H1 (cell line): ENCODE measurements at regions not wholly inside any gene's neighbourhood (a gene's known extent, or its start where the extent isn't known, plus 50 kb on each side); places are given as distances from the start of the nearest gene placed in this dataset.

Experiments
- CTCF ChIA-PET: fragments of 300-600 bp; sonication (Branson Sonifier 250); formaldehyde crosslinking; loops from one replicate; lab custom pipeline; 2021; ENCODE audit not compliant: partially characterized antibody; lab: Charles Lee
- POLR2A ChIA-PET: fragments of 300-600 bp; sonication (Branson Sonifier 250); formaldehyde crosslinking; loops from one replicate; lab custom pipeline; 2021; ENCODE audit warnings: inconsistent platforms; ENCODE audit not compliant: partially characterized antibody; lab: Charles Lee
- DNase-seq, 2 experiments: peaks; one replicate each; pipeline versions ENCODE4 v3.0.0 to v3.0.0-alpha.2; 2010 to 2022; ENCODE audit warnings: low spot score in 2 of 2, low read depth in 1 of 2, mixed read lengths in 1 of 2
- FAIRE-seq: peaks from 2 replicates; lab custom pipeline; 2011; peaks lifted over from hg19 to GRCh38; lab: Jason Lieb, UNC
- H2AFZ ChIP-seq: 2 replicates; pipeline ENCODE4 v1.8.1; 2012; ENCODE audit warnings: low read length, inconsistent platforms
- H2AK5ac ChIP-seq: 2 replicates; pipeline ENCODE4 v1.6.1; 2013; ENCODE audit warnings: low read depth, low read length
- H2BK120ac ChIP-seq: replicated peaks from 2 replicates; pipeline ENCODE3; 2013; ENCODE audit warnings: low read depth, low read length, inconsistent platforms
- H2BK12ac ChIP-seq: 2 replicates; pipeline ENCODE4 v1.6.1; 2013; ENCODE audit warnings: low read depth, low read length
- H2BK15ac ChIP-seq: 2 replicates; pipeline ENCODE4 v1.6.1; 2013; ENCODE audit warnings: low read length
- H2BK20ac ChIP-seq: 2 replicates; pipeline ENCODE4 v1.6.1; 2013; ENCODE audit warnings: low read length
- H2BK5ac ChIP-seq: 2 replicates; pipeline ENCODE4 v1.6.1; 2013; ENCODE audit warnings: low read depth, low read length
- H3K14ac ChIP-seq: 2 replicates; pipeline ENCODE4 v1.6.1; 2013; ENCODE audit warnings: inconsistent platforms; ENCODE audit not compliant: insufficient read length
- H3K18ac ChIP-seq: 2 replicates; pipeline ENCODE4 v1.6.1; 2013; ENCODE audit warnings: low read length; ENCODE audit errors: extremely low read depth
- H3K23ac ChIP-seq: 2 replicates; pipeline ENCODE4 v1.6.1; 2013; ENCODE audit warnings: inconsistent platforms; ENCODE audit not compliant: insufficient read length
- H3K23me2 ChIP-seq: 2 replicates; pipeline ENCODE4 v1.6.1; 2013; ENCODE audit warnings: low read depth, low read length
- H3K27ac ChIP-seq: 2 replicates; pipeline ENCODE4 v1.6.1; 2011; ENCODE audit warnings: low read depth, low read length, inconsistent platforms
- H3K27me3 ChIP-seq, 4 experiments: replicated peaks in 1 of 4; 1 replicate in 1 of 4; 2 replicates in 3 of 4; pipeline versions ENCODE4 v1.6.1 to v1.8.1; 2011 to 2013; ENCODE audit warnings: low read length in 3 of 4, mild to moderate bottlenecking in 3 of 4, inconsistent platforms in 2 of 4, mixed read lengths in 2 of 4, moderate library complexity in 1 of 4; ENCODE audit not compliant: control insufficient read depth in 3 of 4, insufficient read depth in 3 of 4; ENCODE audit errors: extremely low read depth in 1 of 4
- H3K36me3 ChIP-seq, 4 experiments: 2 replicates each; pipeline versions ENCODE4 v1.6.1 to v1.8.1; 2011 to 2013; ENCODE audit warnings: mild to moderate bottlenecking in 4 of 4, low read length in 3 of 4, moderate library complexity in 2 of 4, control low read depth in 1 of 4, inconsistent platforms in 1 of 4; ENCODE audit not compliant: insufficient read depth in 4 of 4, control insufficient read depth in 2 of 4
- H3K4ac ChIP-seq: replicated peaks from 2 replicates; pipeline ENCODE3; 2013; ENCODE audit warnings: low read length, low read depth, mixed read lengths, inconsistent platforms; ENCODE audit not compliant: insufficient read length
- H3K4me1 ChIP-seq, 4 experiments: replicated peaks in 1 of 4; 1 replicate in 1 of 4; 2 replicates in 3 of 4; pipeline versions ENCODE4 v1.6.1 to v1.8.1; 2011 to 2013; ENCODE audit warnings: low read length in 3 of 4, inconsistent platforms in 2 of 4, mixed read lengths in 1 of 4; ENCODE audit not compliant: insufficient read depth in 4 of 4, control insufficient read depth in 3 of 4
- H3K4me2 ChIP-seq, 2 experiments: 2 replicates each; pipeline versions ENCODE4 v1.6.1 to v1.8.1; 2011 to 2013; ENCODE audit warnings: low read depth in 2 of 2, low read length in 2 of 2, control low read depth in 1 of 2, inconsistent platforms in 1 of 2, mild to moderate bottlenecking in 1 of 2; ENCODE audit not compliant: insufficient read depth in 1 of 2
- H3K4me3 ChIP-seq, 4 experiments: fragments of 200-600, 300-600 bp in 1 of 4; sonication (generic), shearing (Covaris generic), sonication (Bioruptor Twin) in 1 of 4; 2 replicates each; pipeline versions ENCODE4 v1.5.1 to v1.8.1; 2011 to 2016; ENCODE audit warnings: low read length in 4 of 4, low read depth in 3 of 4, control low read depth in 2 of 4, inconsistent platforms in 2 of 4, mild to moderate bottlenecking in 2 of 4, mixed read lengths in 1 of 4, moderate library complexity in 1 of 4; ENCODE audit not compliant: insufficient read depth in 2 of 4; ENCODE audit errors: extremely low read depth in 1 of 4
- H3K56ac ChIP-seq: replicated peaks from 2 replicates; pipeline ENCODE3; 2013; ENCODE audit warnings: low read depth, mild to moderate bottlenecking, mixed read lengths, low read length, inconsistent platforms; ENCODE audit not compliant: insufficient read length
- H3K79me1 ChIP-seq: 2 replicates; pipeline ENCODE4 v1.6.1; 2013; ENCODE audit warnings: low read depth, low read length, control low read depth
- H3K79me2 ChIP-seq, 2 experiments: 2 replicates each; pipeline versions ENCODE4 v1.6.1 to v1.8.1; 2012 to 2013; ENCODE audit warnings: low read length in 2 of 2, mild to moderate bottlenecking in 2 of 2, inconsistent platforms in 1 of 2; ENCODE audit not compliant: insufficient read depth in 2 of 2, control insufficient read depth in 1 of 2
- H3K9ac ChIP-seq, 4 experiments: replicated peaks in 1 of 4; 1 replicate in 1 of 4; 2 replicates in 3 of 4; pipeline versions ENCODE4 v1.6.1 to v1.8.1; 2011 to 2013; ENCODE audit warnings: low read depth in 3 of 4, low read length in 3 of 4, control low read depth in 2 of 4, mild to moderate bottlenecking in 2 of 4, moderate library complexity in 2 of 4, inconsistent platforms in 1 of 4; ENCODE audit errors: extremely low read depth in 1 of 4
- H3K9me3 ChIP-seq, 2 experiments: 2 replicates each; pipeline versions ENCODE4 v1.6.1 to v1.8.1; 2012 to 2013; ENCODE audit warnings: mild to moderate bottlenecking in 2 of 2, moderate library complexity in 2 of 2, control low read depth in 1 of 2, inconsistent platforms in 1 of 2, low read depth in 1 of 2, low read length in 1 of 2, mixed read lengths in 1 of 2; ENCODE audit not compliant: insufficient read depth in 2 of 2
- H4K20me1 ChIP-seq, 2 experiments: replicated peaks in 1 of 2; 2 replicates each; pipeline versions ENCODE3 to v1.8.1; 2011 to 2013; ENCODE audit warnings: inconsistent platforms in 2 of 2, low read length in 2 of 2, mild to moderate bottlenecking in 1 of 2; ENCODE audit not compliant: insufficient read depth in 2 of 2, control insufficient read depth in 1 of 2
- H4K5ac ChIP-seq: 2 replicates; pipeline ENCODE4 v1.6.1; 2013; ENCODE audit warnings: low read length, low read depth, mixed read lengths, inconsistent platforms; ENCODE audit not compliant: insufficient read length
- H4K8ac ChIP-seq: 2 replicates; pipeline ENCODE4 v1.8.0; 2013; ENCODE audit warnings: mild to moderate bottlenecking, moderate library complexity, low read length, inconsistent platforms; ENCODE audit not compliant: insufficient read depth; ENCODE audit errors: extremely low read depth
- H4K91ac ChIP-seq: replicated peaks from 2 replicates; pipeline ENCODE3; 2013; ENCODE audit warnings: low read length, mixed read lengths, inconsistent platforms; ENCODE audit not compliant: insufficient read length
- KDM1A ChIP-seq: fragments of 200-600, 300-600 bp; sonication (generic); IDR thresholded peaks from 2 replicates; pipeline ENCODE4 v1.7.1; 2016; ENCODE audit warnings: mild to moderate bottlenecking, low read length, borderline replicate concordance
- KDM5A ChIP-seq: fragments of 200-600 bp; IDR thresholded peaks from 2 replicates; pipeline ENCODE4 v1.7.1; 2012; ENCODE audit warnings: mild to moderate bottlenecking, low read length, inconsistent platforms, mixed read lengths
- RAD21 ChIP-seq, 2 experiments: IDR thresholded peaks in 1 of 2; conservative IDR thresholded peaks in 1 of 2; 2 replicates each; pipeline ENCODE4 v1.6.1; 2011; ENCODE audit warnings: low read depth in 2 of 2, low read length in 2 of 2, improper control_type of control experiment in 1 of 2, inconsistent platforms in 1 of 2, mild to moderate bottlenecking in 1 of 2, moderate library complexity in 1 of 2
- SAP30 ChIP-seq: fragments of 300-600 bp; sonication (generic); IDR thresholded peaks from 2 replicates; pipeline ENCODE4 v1.7.1; 2012; ENCODE audit warnings: low read length, moderate library complexity, mild to moderate bottlenecking, inconsistent platforms; ENCODE audit not compliant: insufficient read depth, insufficient replicate concordance
- SP2 ChIP-seq: IDR thresholded peaks from 2 replicates; pipeline ENCODE4 v1.6.1; 2012; ENCODE audit warnings: mild to moderate bottlenecking, low read length, inconsistent platforms
- SUZ12 ChIP-seq: fragments of 200-600 bp; sonication (generic); IDR thresholded peaks from 2 replicates; pipeline ENCODE4 v1.6.1; 2012; ENCODE audit warnings: mild to moderate bottlenecking, inconsistent platforms, low read length, moderate library complexity, mixed read lengths
- TBP ChIP-seq: IDR thresholded peaks from 2 replicates; pipeline ENCODE4 v1.6.1; 2011; ENCODE audit warnings: low read depth, low read length, improper control_type of control experiment
- WGBS, 2 experiments: shearing (Covaris generic) in 1 of 2; methylation state at CpG; one replicate each; pipeline versions ENCODE4 v1.1.6 to v1.1.7; 2013 to 2015; ENCODE audit warnings: low lambda C conversion rate in 2 of 2, mixed read lengths in 2 of 2, inconsistent platforms in 1 of 2, low coverage in 1 of 2, missing lambda C conversion rate in 1 of 2; ENCODE audit not compliant: insufficient replicate concordance in 2 of 2, insufficient coverage in 1 of 2, insufficient read length in 1 of 2; ENCODE audit errors: extremely low coverage in 1 of 2, missing lambda C conversion rate in 1 of 2; 5-methylcytosine and 5-hydroxymethylcytosine counted together
- TF ChIP-seq, protein P1 (sequence below): IDR thresholded peaks from 2 replicates; pipeline ENCODE4 v1.6.1; 2011; ENCODE audit warnings: low read depth, mild to moderate bottlenecking, low read length; ENCODE audit not compliant: insufficient read depth
- TF ChIP-seq, protein P2 (sequence below): IDR thresholded peaks from 2 replicates; pipeline ENCODE4 v1.6.1; 2012; ENCODE audit warnings: low read length, inconsistent platforms

DNA sequence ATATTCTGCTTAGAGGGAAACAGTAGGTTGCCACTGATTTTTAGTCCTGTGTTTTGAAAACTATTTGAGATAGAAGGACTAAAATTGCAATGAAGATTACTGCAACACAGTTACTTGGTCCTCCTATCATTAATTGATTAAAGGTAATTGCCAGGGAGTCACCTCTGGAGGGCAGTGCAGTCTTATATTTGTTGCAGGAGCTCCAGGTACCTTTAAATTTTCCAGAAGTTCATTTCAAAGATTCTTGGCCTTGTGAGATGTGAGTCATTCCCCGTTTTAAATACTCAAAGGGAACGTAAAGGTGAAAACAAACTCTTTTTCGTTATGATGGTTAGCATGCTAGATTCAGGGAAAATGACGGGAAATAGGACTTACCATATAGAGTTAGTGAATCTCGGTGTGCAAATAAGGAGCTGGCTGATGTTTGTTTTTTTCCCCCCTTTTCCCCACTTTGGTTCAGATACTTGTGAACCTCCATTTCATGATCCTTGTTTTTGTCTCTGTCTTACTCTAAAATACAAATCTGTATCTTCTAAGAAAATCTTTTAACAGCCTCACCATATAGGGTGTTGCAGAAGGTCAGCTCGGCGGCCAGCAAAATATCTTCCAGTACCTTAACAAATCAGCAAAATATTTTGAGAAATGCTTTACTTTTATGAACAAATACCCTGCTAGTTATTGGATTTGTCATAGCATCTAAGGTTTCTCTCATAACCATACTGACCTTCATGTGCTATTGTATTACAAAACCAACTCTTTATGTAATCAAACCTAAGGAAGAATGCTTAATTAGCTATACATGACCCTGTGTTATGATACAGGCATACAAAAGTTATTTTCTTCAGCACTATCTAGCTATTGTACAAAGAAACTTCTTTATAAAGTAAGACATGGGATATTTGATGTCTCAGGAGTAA is 143.0 kb upstream of the HDAC9 start:
- Histone ChIP-seq H3K56ac (no peak overlapping the region), H4K91ac (no peak overlapping the region), H3K23ac (no peak overlapping the region), H2BK15ac (no peak overlapping the region), H3K18ac (no peak overlapping the region), H4K20me1 (no peaks in the 10 kb centered on the region), H2BK20ac (no peak overlapping the region), H3K9ac (no peak overlapping the region), H3K27me3 (no peaks in the 10 kb centered on the region), H2BK12ac (no peak overlapping the region), H4K8ac (no peak overlapping the region), H2BK5ac (no peak overlapping the region), H3K79me2 (no peaks in the 10 kb centered on the region), H4K5ac (no peak overlapping the region), H3K36me3 (no peaks in the 10 kb centered on the region), H3K4me3 (no peak overlapping the region), H3K4me1 (no peaks in the 10 kb centered on the region; a peak in 1 of 7 replicates), H3K4me2 (no peak overlapping the region), H3K27ac (no peak overlapping the region), H3K79me1 (no peaks in the 10 kb centered on the region), H3K4ac (no peak overlapping the region), H3K23me2 (no peaks in the 10 kb centered on the region; the same call in 1 of the 2 replicates), H3K9me3 (no peaks in the 10 kb centered on the region), H3K14ac (no peak overlapping the region), H2AK5ac (no peak overlapping the region), H2BK120ac (no peak overlapping the region), H2AFZ (0 out of 2 replicates have a peak overlapping the region, but pooled peaks have one; percentile 74)
- DNase-seq = peak in 1 of 2 experiments; percentile 54
- FAIRE-seq = peak; percentile 85
- POLR2A ChIA-PET = interaction anchor here (1.2 kb wide), 1 partner anchor 143 kb away, joined by 3 read pairs; the partner anchor contains the start of gene HDAC9
- CTCF ChIA-PET = interaction anchor here (0.5 to 9.4 kb wide), 66 partner anchors 9 to 754 kb away, joined by 3 to 131 read pairs (median 4); partner anchors contain the start of gene HDAC9
- WGBS, 2 experiments = 46% methylated on average over 7 of the region's 7 CpGs; no CpG with 5 or more reads in 1 of the 2 experiments
- TF ChIP-seq, protein P1, sequence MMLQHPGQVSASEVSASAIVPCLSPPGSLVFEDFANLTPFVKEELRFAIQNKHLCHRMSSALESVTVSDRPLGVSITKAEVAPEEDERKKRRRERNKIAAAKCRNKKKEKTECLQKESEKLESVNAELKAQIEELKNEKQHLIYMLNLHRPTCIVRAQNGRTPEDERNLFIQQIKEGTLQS = no peak
- TF ChIP-seq, protein P2, sequence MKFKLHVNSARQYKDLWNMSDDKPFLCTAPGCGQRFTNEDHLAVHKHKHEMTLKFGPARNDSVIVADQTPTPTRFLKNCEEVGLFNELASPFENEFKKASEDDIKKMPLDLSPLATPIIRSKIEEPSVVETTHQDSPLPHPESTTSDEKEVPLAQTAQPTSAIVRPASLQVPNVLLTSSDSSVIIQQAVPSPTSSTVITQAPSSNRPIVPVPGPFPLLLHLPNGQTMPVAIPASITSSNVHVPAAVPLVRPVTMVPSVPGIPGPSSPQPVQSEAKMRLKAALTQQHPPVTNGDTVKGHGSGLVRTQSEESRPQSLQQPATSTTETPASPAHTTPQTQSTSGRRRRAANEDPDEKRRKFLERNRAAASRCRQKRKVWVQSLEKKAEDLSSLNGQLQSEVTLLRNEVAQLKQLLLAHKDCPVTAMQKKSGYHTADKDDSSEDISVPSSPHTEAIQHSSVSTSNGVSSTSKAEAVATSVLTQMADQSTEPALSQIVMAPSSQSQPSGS = no peak
- no peak for TF ChIP-seq SUZ12
- no peak for TF ChIP-seq SAP30
- no peak for TF ChIP-seq SP2
- TF ChIP-seq KDM5A = no peak
- peak; percentile 93 to 95 for TF ChIP-seq RAD21 (IDR thresholded peaks at IDR 0.05 in 1 of 2, conservative IDR thresholded peaks at IDR 0.05 in 1 of 2; ENCODE audit: low read depth in 2 of 2, low read length in 2 of 2)
- TF ChIP-seq KDM1A = no peak
- TF ChIP-seq TBP = no peak
